Neural cell (in vitro differentiated cells): ENCODE measurements at regions not wholly inside any gene's neighbourhood (a gene's known extent, or its start where the extent isn't known, plus 50 kb on each side); places are given as distances from the start of the nearest gene placed in this dataset.

Experiments
- H2AFZ ChIP-seq: fragments of 200-600, 300-800 bp; sonication (generic), shearing (Covaris generic); 2 replicates; pipeline ENCODE4 v1.6.0; 2014; ENCODE audit warnings: low read depth, mild to moderate bottlenecking, antibody characterized with exemption, low read length, moderate library complexity
- H3F3A ChIP-seq: fragments of 200-600 bp; shearing (Covaris generic); 2 replicates; pipeline ENCODE4 v1.6.1; 2016; ENCODE audit warnings: mild to moderate bottlenecking, moderate library complexity, mixed read lengths, antibody characterized with exemption, low read length; ENCODE audit not compliant: insufficient read depth, poor library complexity, severe bottlenecking
- H3K27ac ChIP-seq: fragments of 200-600, 300-800 bp; sonication (generic), shearing (Covaris generic); 2 replicates; pipeline ENCODE4 v1.5.1; 2014; ENCODE audit warnings: mild to moderate bottlenecking, low read length, moderate library complexity
- H3K27me3 ChIP-seq: fragments of 300-800, 200-600 bp; sonication (generic), shearing (Covaris generic); 2 replicates; pipeline ENCODE4 v1.6.0; 2014; ENCODE audit warnings: mild to moderate bottlenecking, low read depth, low read length, moderate library complexity; ENCODE audit not compliant: insufficient read depth
- H3K36me3 ChIP-seq: fragments of 300-800, 200-600 bp; sonication (generic), shearing (Covaris generic); 2 replicates; pipeline ENCODE4 v1.5.1; 2014; ENCODE audit warnings: mild to moderate bottlenecking, antibody characterized with exemption, low read length, moderate library complexity; ENCODE audit not compliant: insufficient read depth
- H3K4me2 ChIP-seq: fragments of 300-800, 200-600 bp; sonication (generic), shearing (Covaris generic); 2 replicates; pipeline ENCODE4 v1.6.0; 2014; ENCODE audit warnings: mild to moderate bottlenecking, low read length
- H3K4me3 ChIP-seq: fragments of 300-800, 200-600 bp; sonication (generic), shearing (Covaris generic); 2 replicates; pipeline ENCODE4 v1.5.1; 2014; ENCODE audit warnings: mild to moderate bottlenecking, low read length, moderate library complexity
- H3K79me2 ChIP-seq: fragments of 200-600 bp; shearing (Covaris generic); replicated peaks from 2 replicates; pipeline ENCODE4 v1.6.0; 2014; ENCODE audit warnings: mild to moderate bottlenecking, low read length, moderate library complexity; ENCODE audit not compliant: insufficient read depth
- H3K9ac ChIP-seq: fragments of 300-800, 200-600 bp; sonication (generic), shearing (Covaris generic); 2 replicates; pipeline ENCODE4 v1.6.1; 2016; ENCODE audit warnings: mild to moderate bottlenecking, low read length, mixed read lengths
- H3K9me2 ChIP-seq: fragments of 200-600 bp; shearing (Covaris generic); 2 replicates; pipeline ENCODE4 v1.6.1; 2016; ENCODE audit warnings: mild to moderate bottlenecking, low read length, mixed read lengths; ENCODE audit not compliant: insufficient read depth
- H3K9me3 ChIP-seq: fragments of 200-600, 300-800 bp; sonication (generic), shearing (Covaris generic); 2 replicates; pipeline ENCODE4 v1.6.1; 2016; ENCODE audit warnings: mild to moderate bottlenecking, mixed run types, low read length, moderate library complexity, mixed read lengths
- H4K20me1 ChIP-seq: fragments of 200-600 bp; shearing (Covaris generic); 2 replicates; pipeline ENCODE4 v1.6.1; 2016; ENCODE audit warnings: mild to moderate bottlenecking, mixed run types; ENCODE audit not compliant: insufficient read depth
- EP300 ChIP-seq: fragments of 450-650 bp; conservative IDR thresholded peaks from 2 replicates; pipeline ENCODE4 v1.6.1; 2014; ENCODE audit warnings: antibody characterized with exemption, mild to moderate bottlenecking, moderate library complexity; ENCODE audit not compliant: poor library complexity, severe bottlenecking
- EZH2 ChIP-seq: fragments of 200-600, 300-800 bp; shearing (Covaris generic), sonication (generic); IDR thresholded peaks from 2 replicates; pipeline ENCODE4 v1.6.1; 2014; ENCODE audit warnings: antibody characterized with exemption, low read length, borderline replicate concordance, mild to moderate bottlenecking; ENCODE audit not compliant: insufficient read depth, poor library complexity, severe bottlenecking
- MXI1 ChIP-seq: fragments of 450-650 bp; conservative IDR thresholded peaks from 2 replicates; pipeline ENCODE4 v1.6.1; 2014; ENCODE audit warnings: antibody characterized with exemption, mild to moderate bottlenecking; ENCODE audit not compliant: poor library complexity, severe bottlenecking
- POLR2AphosphoS5 ChIP-seq: IDR thresholded peaks from 2 replicates; pipeline ENCODE4 v1.6.1; 2012
- RAD21 ChIP-seq: fragments of 450-650 bp; conservative IDR thresholded peaks from 2 replicates; pipeline ENCODE4 v1.6.1; 2014; ENCODE audit warnings: antibody characterized with exemption, mild to moderate bottlenecking, moderate library complexity
- SMC3 ChIP-seq: fragments of 450-650 bp; conservative IDR thresholded peaks from 2 replicates; pipeline ENCODE4 v1.6.1; 2014; ENCODE audit warnings: antibody characterized with exemption, mild to moderate bottlenecking, moderate library complexity; ENCODE audit not compliant: poor library complexity
- TAF1 ChIP-seq: IDR thresholded peaks from 2 replicates; pipeline ENCODE4 v1.6.1; 2012; ENCODE audit warnings: low read depth
- TF ChIP-seq, protein P1 (sequence below): fragments of 450-650 bp; IDR thresholded peaks from 2 replicates; pipeline ENCODE4 v1.5.1; 2014; ENCODE audit warnings: antibody characterized with exemption, mild to moderate bottlenecking, moderate library complexity; ENCODE audit not compliant: poor library complexity, severe bottlenecking
- TF ChIP-seq, protein P2 (sequence below): IDR thresholded peaks from 2 replicates; pipeline ENCODE4 v1.6.1; 2012; ENCODE audit warnings: borderline replicate concordance

DNA sequence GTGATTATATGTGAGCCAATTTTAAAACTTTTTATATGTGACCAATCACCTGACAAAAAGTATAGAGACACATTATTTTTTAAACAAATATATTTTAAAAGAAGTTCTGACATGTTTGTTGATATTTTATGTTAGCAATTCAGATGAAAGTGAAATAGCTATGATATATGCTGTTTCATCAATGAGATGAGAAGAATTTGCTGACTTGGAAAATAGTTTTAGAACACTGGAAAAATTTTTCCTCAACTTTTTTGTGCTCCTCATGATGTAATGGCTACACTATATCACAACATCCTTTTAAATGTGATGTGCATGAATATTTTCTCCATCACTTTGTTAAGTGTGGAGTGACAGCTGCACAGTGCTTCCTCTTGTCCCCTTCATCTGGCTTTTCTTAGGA, 434.0 kb downstream of the PLCL1 start:
- TF ChIP-seq, protein P1, sequence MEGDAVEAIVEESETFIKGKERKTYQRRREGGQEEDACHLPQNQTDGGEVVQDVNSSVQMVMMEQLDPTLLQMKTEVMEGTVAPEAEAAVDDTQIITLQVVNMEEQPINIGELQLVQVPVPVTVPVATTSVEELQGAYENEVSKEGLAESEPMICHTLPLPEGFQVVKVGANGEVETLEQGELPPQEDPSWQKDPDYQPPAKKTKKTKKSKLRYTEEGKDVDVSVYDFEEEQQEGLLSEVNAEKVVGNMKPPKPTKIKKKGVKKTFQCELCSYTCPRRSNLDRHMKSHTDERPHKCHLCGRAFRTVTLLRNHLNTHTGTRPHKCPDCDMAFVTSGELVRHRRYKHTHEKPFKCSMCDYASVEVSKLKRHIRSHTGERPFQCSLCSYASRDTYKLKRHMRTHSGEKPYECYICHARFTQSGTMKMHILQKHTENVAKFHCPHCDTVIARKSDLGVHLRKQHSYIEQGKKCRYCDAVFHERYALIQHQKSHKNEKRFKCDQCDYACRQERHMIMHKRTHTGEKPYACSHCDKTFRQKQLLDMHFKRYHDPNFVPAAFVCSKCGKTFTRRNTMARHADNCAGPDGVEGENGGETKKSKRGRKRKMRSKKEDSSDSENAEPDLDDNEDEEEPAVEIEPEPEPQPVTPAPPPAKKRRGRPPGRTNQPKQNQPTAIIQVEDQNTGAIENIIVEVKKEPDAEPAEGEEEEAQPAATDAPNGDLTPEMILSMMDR = no peak
- TF ChIP-seq EZH2 = no peak
- TF ChIP-seq, protein P2, sequence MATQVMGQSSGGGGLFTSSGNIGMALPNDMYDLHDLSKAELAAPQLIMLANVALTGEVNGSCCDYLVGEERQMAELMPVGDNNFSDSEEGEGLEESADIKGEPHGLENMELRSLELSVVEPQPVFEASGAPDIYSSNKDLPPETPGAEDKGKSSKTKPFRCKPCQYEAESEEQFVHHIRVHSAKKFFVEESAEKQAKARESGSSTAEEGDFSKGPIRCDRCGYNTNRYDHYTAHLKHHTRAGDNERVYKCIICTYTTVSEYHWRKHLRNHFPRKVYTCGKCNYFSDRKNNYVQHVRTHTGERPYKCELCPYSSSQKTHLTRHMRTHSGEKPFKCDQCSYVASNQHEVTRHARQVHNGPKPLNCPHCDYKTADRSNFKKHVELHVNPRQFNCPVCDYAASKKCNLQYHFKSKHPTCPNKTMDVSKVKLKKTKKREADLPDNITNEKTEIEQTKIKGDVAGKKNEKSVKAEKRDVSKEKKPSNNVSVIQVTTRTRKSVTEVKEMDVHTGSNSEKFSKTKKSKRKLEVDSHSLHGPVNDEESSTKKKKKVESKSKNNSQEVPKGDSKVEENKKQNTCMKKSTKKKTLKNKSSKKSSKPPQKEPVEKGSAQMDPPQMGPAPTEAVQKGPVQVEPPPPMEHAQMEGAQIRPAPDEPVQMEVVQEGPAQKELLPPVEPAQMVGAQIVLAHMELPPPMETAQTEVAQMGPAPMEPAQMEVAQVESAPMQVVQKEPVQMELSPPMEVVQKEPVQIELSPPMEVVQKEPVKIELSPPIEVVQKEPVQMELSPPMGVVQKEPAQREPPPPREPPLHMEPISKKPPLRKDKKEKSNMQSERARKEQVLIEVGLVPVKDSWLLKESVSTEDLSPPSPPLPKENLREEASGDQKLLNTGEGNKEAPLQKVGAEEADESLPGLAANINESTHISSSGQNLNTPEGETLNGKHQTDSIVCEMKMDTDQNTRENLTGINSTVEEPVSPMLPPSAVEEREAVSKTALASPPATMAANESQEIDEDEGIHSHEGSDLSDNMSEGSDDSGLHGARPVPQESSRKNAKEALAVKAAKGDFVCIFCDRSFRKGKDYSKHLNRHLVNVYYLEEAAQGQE = no peak
- no peak for TF ChIP-seq MXI1
- TF ChIP-seq SMC3 = no peak
- TF ChIP-seq POLR2AphosphoS5 = no peak
- no peak for TF ChIP-seq RAD21
- no peak for TF ChIP-seq EP300
- TF ChIP-seq TAF1 = no peak
- H3K9ac ChIP-seq = no peak overlapping the region
- no peak overlapping the region for H3K4me3 ChIP-seq
- no peak overlapping the region for H3K4me2 ChIP-seq
- H3K79me2 ChIP-seq = no peaks in the 10 kb centered on the region
- H3F3A ChIP-seq = no peaks in the 10 kb centered on the region
- no peaks in the 10 kb centered on the region for H3K36me3 ChIP-seq
- H3K27ac ChIP-seq = no peak overlapping the region
- no peaks in the 10 kb centered on the region for H3K9me3 ChIP-seq
- H3K27me3 ChIP-seq = no peaks in the 10 kb centered on the region
- no peaks in the 10 kb centered on the region for H4K20me1 ChIP-seq
- H2AFZ ChIP-seq = no peak overlapping the region
- H3K9me2 ChIP-seq = no peaks in the 10 kb centered on the region

DNA sequence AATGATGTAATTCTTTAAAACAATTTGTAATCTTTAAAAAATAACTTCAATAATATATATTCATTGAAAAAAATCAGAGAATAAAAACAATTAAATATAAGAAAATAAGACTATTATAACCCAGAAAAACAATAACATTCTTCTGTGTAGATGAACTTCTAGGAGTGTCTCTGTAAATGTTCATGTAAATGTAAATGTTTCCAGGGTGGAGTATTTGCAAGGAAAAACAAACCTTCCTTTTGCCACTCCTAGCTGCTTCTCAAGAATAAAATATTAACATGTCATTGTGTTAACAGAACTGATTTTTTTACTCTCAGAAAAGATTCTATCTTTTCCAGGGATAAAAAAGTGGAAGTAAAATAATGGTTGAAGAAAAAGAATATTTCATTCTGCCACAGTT, 431.9 kb downstream of the PLCL1 start:
- H3K27ac ChIP-seq = no peak overlapping the region
- no peak overlapping the region for H3K9ac ChIP-seq
- no peak overlapping the region for H2AFZ ChIP-seq
- no peak for TF ChIP-seq EZH2
- TF ChIP-seq, protein P2 = no peak
- no peak for TF ChIP-seq MXI1
- TF ChIP-seq POLR2AphosphoS5 = no peak
- TF ChIP-seq SMC3 = no peak
- no peak for TF ChIP-seq EP300
- no peak for TF ChIP-seq RAD21
- no peak for TF ChIP-seq TAF1
- TF ChIP-seq, protein P1 = no peak
- H3K27me3 ChIP-seq = no peaks in the 10 kb centered on the region
- H3K36me3 ChIP-seq = no peaks in the 10 kb centered on the region
- H3K9me2 ChIP-seq = no peaks in the 10 kb centered on the region
- H3K79me2 ChIP-seq = no peaks in the 10 kb centered on the region
- H3K9me3 ChIP-seq = no peaks in the 10 kb centered on the region
- no peaks in the 10 kb centered on the region for H4K20me1 ChIP-seq
- no peak overlapping the region for H3K4me2 ChIP-seq
- no peaks in the 10 kb centered on the region for H3F3A ChIP-seq
- no peak overlapping the region for H3K4me3 ChIP-seq
